ENCODE measurements at regions not wholly inside any gene's neighbourhood (a gene's known extent, or its start where the extent isn't known, plus 50 kb on each side); places are given as distances from the start of the nearest gene placed in this dataset.

- no peak for TF ChIP-seq CTCF (IDR thresholded peaks at IDR 0.05)
- no peak for TF ChIP-seq POLR2A (IDR thresholded peaks at IDR 0.05)
- TF ChIP-seq POLR2AphosphoS5 (IDR thresholded peaks at IDR 0.05): no peak
Observed at GRCh38 chr4:11719879-11720278, 291.2 kb upstream of the HS3ST1 start.

Measured in sigmoid colon (tissue), 4 donors.